Activated B cell treated with CpG ODN at 0.5 μM for 24 hours (primary cell): ENCODE measurements at regions not wholly inside any gene's neighbourhood (a gene's known extent, or its start where the extent isn't known, plus 50 kb on each side); places are given as distances from the start of the nearest gene placed in this dataset.

Source experiments
- ATAC-seq: fragments of 200-7000 bp; cut with Tn5 transposase; one replicate; pipeline ENCODE4 v1.10.0; 2021; ENCODE audit warnings: low read depth, mild to moderate bottlenecking, moderate library complexity
- CTCF ChIA-PET: fragments of 350-600 bp; sonication (Branson Sonifier 250); formaldehyde crosslinking; loops from one replicate; lab custom pipeline; 2021; ENCODE audit warnings: antibody characterized with exemption; lab: Charles Lee
- POLR2A ChIA-PET: fragments of 350-600 bp; sonication (Branson Sonifier 250); formaldehyde crosslinking; loops from one replicate; lab custom pipeline; 2021; ENCODE audit warnings: antibody characterized with exemption; lab: Charles Lee
- DNase-seq: peaks from one replicate; pipeline ENCODE4 v3.0.0; 2022
- H3K27ac Mint-ChIP-seq: one replicate; pipeline ENCODE4 v1.8.0; 2020; ENCODE audit warnings: mixed read lengths
- H3K27me3 Mint-ChIP-seq: one replicate; pipeline ENCODE4 v1.8.0; 2021; ENCODE audit warnings: mixed read lengths
- H3K36me3 Mint-ChIP-seq: one replicate; pipeline ENCODE4 v1.8.0; 2021; ENCODE audit warnings: low read depth, mixed read lengths
- H3K4me1 Mint-ChIP-seq: one replicate; pipeline ENCODE4 v1.8.0; 2021; ENCODE audit warnings: mixed read lengths
- H3K4me3 Mint-ChIP-seq: one replicate; pipeline ENCODE4 v1.8.0; 2020; ENCODE audit warnings: mild to moderate bottlenecking, mixed read lengths
- H3K9me3 Mint-ChIP-seq: one replicate; pipeline ENCODE4 v1.8.0; 2020; ENCODE audit warnings: mixed read lengths
- intact Hi-C: fragments of 100-400 bp; cut with micrococcal nuclease; formaldehyde crosslinking; loops from one replicate; pipeline ENCODE4 v1.15.1; 2024
- TF ChIP-seq, protein P1 (sequence below): fragments of 200-600 bp; IDR thresholded peaks from one replicate; pipeline ENCODE4 v1.8.0; 2022; ENCODE audit warnings: antibody characterized with exemption, mild to moderate bottlenecking

DNA sequence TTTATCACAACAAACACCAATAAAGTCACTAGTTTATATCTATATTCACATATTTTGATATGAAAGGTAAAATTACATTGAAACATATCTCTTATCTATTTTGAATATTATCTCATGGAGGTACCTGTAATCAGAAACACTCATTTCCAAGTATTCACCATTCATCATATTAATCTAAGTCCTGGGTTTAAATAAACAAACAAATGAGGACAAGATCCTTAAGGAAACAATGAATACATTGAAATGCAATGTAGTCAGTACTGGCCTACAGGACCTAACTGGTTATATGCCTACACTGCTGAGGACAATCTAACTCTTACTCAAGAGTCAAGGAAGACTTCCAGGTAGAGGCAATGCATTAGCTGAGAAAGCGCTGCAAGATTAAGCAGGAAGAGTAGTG lies 1411.9 kb upstream of the RAG2 start:
- TF ChIP-seq, protein P1, sequence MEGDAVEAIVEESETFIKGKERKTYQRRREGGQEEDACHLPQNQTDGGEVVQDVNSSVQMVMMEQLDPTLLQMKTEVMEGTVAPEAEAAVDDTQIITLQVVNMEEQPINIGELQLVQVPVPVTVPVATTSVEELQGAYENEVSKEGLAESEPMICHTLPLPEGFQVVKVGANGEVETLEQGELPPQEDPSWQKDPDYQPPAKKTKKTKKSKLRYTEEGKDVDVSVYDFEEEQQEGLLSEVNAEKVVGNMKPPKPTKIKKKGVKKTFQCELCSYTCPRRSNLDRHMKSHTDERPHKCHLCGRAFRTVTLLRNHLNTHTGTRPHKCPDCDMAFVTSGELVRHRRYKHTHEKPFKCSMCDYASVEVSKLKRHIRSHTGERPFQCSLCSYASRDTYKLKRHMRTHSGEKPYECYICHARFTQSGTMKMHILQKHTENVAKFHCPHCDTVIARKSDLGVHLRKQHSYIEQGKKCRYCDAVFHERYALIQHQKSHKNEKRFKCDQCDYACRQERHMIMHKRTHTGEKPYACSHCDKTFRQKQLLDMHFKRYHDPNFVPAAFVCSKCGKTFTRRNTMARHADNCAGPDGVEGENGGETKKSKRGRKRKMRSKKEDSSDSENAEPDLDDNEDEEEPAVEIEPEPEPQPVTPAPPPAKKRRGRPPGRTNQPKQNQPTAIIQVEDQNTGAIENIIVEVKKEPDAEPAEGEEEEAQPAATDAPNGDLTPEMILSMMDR: no peak
- Mint-ChIP-seq H3K27me3 (no peaks in the 10 kb centered on the region), H3K4me3 (no peak overlapping the region), H3K9me3 (peaks cover 4% of the 10 kb centered on the region), H3K4me1 (no peaks in the 10 kb centered on the region), H3K27ac (no peak overlapping the region), H3K36me3 (no peaks in the 10 kb centered on the region)
- POLR2A ChIA-PET: no interaction called here
- DNase-seq (no peak), ATAC-seq (no peak)
- CTCF ChIA-PET: no interaction called here
- intact Hi-C loops: no loop called here

DNA sequence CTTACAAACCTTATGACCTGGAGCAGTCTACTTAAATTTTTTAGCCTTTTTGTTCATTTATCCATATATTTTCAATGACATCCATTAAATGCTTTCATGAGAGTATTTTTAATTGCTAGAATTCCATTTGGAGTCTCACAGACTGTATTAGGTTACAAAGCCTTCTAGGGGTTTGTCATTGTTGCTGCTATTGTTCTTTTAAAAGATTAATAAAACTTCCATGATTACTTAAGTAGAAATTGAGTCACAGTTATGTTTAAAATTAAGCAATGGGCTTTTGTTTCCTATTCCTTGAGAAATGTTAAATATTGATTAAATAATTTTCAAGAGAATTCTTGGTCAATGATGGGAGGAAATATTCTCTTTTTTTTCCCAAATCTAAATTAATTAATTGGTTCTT lies 1408.4 kb upstream of the RAG2 start:
- H3K36me3 Mint-ChIP-seq: no peaks in the 10 kb centered on the region
- ATAC-seq: no peak
- no peaks in the 10 kb centered on the region for H3K4me1 Mint-ChIP-seq
- TF ChIP-seq, protein P1: no peak
- H3K27me3 Mint-ChIP-seq: no peaks in the 10 kb centered on the region
- no peak overlapping the region for H3K27ac Mint-ChIP-seq
- CTCF ChIA-PET: no interaction called here
- intact Hi-C loops: no loop called here
- H3K4me3 Mint-ChIP-seq: no peak overlapping the region
- H3K9me3 Mint-ChIP-seq: peaks cover 2% of the 10 kb centered on the region
- POLR2A ChIA-PET: no interaction called here
- no peak for DNase-seq

DNA sequence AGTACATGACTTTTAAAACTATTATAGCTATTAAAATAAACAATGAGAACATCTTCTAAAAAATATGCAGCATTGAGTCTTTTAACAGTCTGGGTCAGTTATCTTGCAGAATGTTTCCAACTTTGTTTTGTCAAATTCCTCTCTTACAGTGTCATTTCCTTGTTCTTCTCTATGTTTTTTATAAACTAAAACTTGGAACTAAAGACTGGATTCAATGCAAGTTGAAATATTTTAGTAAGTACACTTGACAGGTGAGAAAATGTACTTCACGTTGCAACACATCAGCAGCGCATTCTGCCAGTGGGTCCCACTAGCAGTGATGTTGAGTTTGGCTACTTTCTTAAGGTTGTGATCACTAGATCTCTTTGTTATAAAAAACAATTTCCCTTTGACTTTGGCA lies 1407.6 kb upstream of the RAG2 start:
- CTCF ChIA-PET: no interaction called here
- TF ChIP-seq, protein P1: no peak
- ATAC-seq (no peak), DNase-seq (no peak)
- no peaks in the 10 kb centered on the region for H3K36me3 Mint-ChIP-seq
- H3K27me3 Mint-ChIP-seq: no peaks in the 10 kb centered on the region
- H3K27ac Mint-ChIP-seq: no peak overlapping the region
- no peaks in the 10 kb centered on the region for H3K4me1 Mint-ChIP-seq
- H3K4me3 Mint-ChIP-seq: no peak overlapping the region
- POLR2A ChIA-PET: no interaction called here
- intact Hi-C loops: no loop called here
- peaks cover 2% of the 10 kb centered on the region for H3K9me3 Mint-ChIP-seq

DNA sequence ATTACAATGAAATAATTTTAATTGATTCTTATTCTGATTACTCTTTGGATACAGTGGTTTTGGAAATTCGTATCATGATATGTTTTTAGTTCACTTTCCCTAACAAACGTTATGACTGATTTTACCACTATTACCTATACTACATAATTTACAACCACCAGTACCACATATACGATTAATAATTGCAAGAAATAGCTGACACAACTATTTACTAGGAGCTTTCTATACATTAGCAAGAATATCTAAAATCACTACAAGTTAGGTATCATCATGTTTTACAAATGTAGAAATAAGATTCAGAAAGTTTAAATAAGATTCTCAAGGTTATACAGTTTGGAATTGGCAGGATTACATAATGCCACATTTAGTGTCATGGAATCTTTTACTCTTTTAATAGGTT lies 1401.1 kb upstream of the RAG2 start:
- Mint-ChIP-seq H3K4me3 (no peak overlapping the region), H3K9me3 (peaks cover 5% of the 10 kb centered on the region), H3K27me3 (no peaks in the 10 kb centered on the region), H3K36me3 (no peaks in the 10 kb centered on the region), H3K4me1 (no peaks in the 10 kb centered on the region), H3K27ac (no peak overlapping the region)
- intact Hi-C loops: no loop called here
- POLR2A ChIA-PET: no interaction called here
- no peak for ATAC-seq
- DNase-seq: no peak
- TF ChIP-seq, protein P1: no peak
- CTCF ChIA-PET: no interaction called here

DNA sequence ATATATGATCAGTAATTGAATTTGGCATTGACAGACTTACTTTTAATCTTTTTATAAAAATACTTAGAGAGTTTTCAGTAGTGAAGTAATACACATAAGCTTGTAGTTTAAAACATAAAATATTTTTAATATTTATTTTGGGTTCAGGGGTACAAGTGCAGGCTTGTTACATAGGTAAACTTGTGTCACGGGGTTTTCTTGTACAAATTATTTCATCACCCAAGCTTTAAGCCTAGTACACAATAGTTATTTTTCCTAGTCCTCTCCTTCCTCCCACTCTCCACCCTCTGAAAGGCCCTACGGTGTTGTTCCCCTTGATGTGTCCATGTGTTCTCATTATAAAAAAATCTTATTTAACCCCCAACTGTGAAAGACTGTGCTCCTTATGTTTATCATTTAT lies 1397.8 kb upstream of the RAG2 start:
- no peaks in the 10 kb centered on the region for H3K36me3 Mint-ChIP-seq
- H3K27me3 Mint-ChIP-seq: no peaks in the 10 kb centered on the region
- H3K4me3 Mint-ChIP-seq: no peak overlapping the region
- ATAC-seq: no peak
- POLR2A ChIA-PET: no interaction called here
- H3K27ac Mint-ChIP-seq: no peak overlapping the region
- TF ChIP-seq, protein P1: no peak
- DNase-seq: no peak
- CTCF ChIA-PET: no interaction called here
- intact Hi-C loops: no loop called here
- H3K4me1 Mint-ChIP-seq: no peaks in the 10 kb centered on the region
- H3K9me3 Mint-ChIP-seq: peaks cover 11% of the 10 kb centered on the region
